ENCODE measurements at regions not wholly inside any gene's neighbourhood (a gene's known extent, or its start where the extent isn't known, plus 50 kb on each side); places are given as distances from the start of the nearest gene placed in this dataset.

- H3K9me3 ChIP-seq, result no peaks in the 10 kb centered on the region
- TF ChIP-seq CTCF (IDR thresholded peaks at IDR 0.05), result no peak
Observed at GRCh38 chr2:104318001-104318665, 535.8 kb upstream of the POU3F3 start.

GRCh38 chr2:104321116-104321795, 532.7 kb upstream of the POU3F3 start:
- TF ChIP-seq CTCF (IDR thresholded peaks at IDR 0.05), result no peak
- H3K27me3 ChIP-seq, result no peaks in the 10 kb centered on the region
- H3K4me3 ChIP-seq, result no peak overlapping the region
- H3K36me3 ChIP-seq, result no peaks in the 10 kb centered on the region
- H3K9me3 ChIP-seq, result no peaks in the 10 kb centered on the region
- no peak overlapping the region for H3K27ac ChIP-seq
- no peak for DNase-seq (ENCODE audit: low spot score)
- no peaks in the 10 kb centered on the region for H3K4me1 ChIP-seq

More at GRCh38 chr2:104318001-104318665, 535.8 kb upstream of the POU3F3 start:
- Histone ChIP-seq H3K27me3 (no peaks in the 10 kb centered on the region), H3K36me3 (no peaks in the 10 kb centered on the region), H3K4me3 (no peak overlapping the region), H3K27ac (no peak overlapping the region), H3K4me1 (no peaks in the 10 kb centered on the region)
- no peak for DNase-seq (ENCODE audit: low spot score)

DNA sequence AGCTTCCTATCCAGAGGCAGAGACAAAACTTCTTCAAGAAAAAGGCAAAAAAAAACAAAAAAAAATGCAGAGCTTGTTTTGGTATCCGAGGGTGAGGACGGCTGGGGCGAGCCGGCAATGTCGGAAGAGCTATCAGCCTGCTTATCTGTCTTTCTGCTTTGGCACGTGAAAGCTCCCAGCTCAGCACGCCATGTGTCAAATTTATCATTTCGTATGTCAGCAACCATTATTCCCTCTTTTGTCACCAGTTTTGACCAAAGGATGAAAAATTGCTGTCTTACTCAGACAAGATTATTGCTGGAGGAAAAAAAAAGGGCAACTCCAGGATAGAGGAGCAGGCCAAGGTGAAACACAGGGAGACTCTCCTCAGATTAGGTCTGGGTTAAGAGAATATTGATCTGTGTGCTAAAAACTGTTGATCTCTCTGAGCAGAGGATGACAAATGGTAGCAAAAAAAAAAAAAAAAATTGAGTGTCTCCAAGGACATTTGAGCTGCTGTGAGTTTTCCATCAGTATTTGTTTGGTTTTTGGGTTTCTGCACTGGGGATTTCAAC, 532.0 kb upstream of the POU3F3 start:
- Histone ChIP-seq H3K36me3 (no peaks in the 10 kb centered on the region), H3K9me3 (no peaks in the 10 kb centered on the region), H3K4me1 (no peaks in the 10 kb centered on the region), H3K4me3 (no peak overlapping the region), H3K27ac (no peak overlapping the region), H3K27me3 (no peaks in the 10 kb centered on the region)
- no peak for TF ChIP-seq CTCF (IDR thresholded peaks at IDR 0.05)
- DNase-seq (ENCODE audit: low spot score), result no peak

DNA sequence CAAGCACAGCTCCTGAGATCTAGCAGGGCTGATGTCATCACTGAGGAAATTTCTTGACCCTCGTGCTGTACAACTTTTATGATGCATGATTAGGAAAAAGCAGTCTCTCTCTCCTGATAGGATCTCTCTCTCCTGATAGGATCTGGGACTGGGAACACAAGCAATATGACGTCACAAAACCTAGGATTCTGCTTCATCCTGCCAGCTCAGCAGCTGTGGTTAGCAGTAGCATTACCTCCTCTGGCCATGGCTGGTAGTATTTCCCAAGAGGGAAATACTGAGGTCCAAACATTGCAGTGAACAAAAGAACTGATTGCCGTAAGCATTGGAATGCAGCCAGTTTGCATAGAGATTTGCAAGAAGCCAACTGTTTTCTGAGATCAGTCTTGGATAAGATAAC, 521.2 kb upstream of the POU3F3 start:
- TF ChIP-seq CTCF (IDR thresholded peaks at IDR 0.05), result no peak
- H3K4me1 ChIP-seq, result no peaks in the 10 kb centered on the region
- H3K27ac ChIP-seq, result no peak overlapping the region
- H3K36me3 ChIP-seq, result no peaks in the 10 kb centered on the region
- H3K4me3 ChIP-seq, result no peak overlapping the region
- H3K9me3 ChIP-seq, result no peaks in the 10 kb centered on the region
- no peaks in the 10 kb centered on the region for H3K27me3 ChIP-seq
- DNase-seq (ENCODE audit: low spot score), result no peak

GRCh38 chr2:104337869-104338268, 516.0 kb upstream of the POU3F3 start:
- TF ChIP-seq CTCF (IDR thresholded peaks at IDR 0.05), result no peak
- Histone ChIP-seq H3K9me3 (no peaks in the 10 kb centered on the region), H3K4me1 (no peaks in the 10 kb centered on the region), H3K4me3 (no peak overlapping the region), H3K27ac (no peak overlapping the region), H3K27me3 (no peaks in the 10 kb centered on the region), H3K36me3 (no peaks in the 10 kb centered on the region)
- DNase-seq (ENCODE audit: low spot score), result no peak
